ENCODE measurements at regions not wholly inside any gene's neighbourhood (a gene's known extent, or its start where the extent isn't known, plus 50 kb on each side); places are given as distances from the start of the nearest gene placed in this dataset.

- no peak overlapping the region for H3K4me3 ChIP-seq (ENCODE audit: low read length)
- no peak for TF ChIP-seq CTCF (IDR thresholded peaks at IDR 0.05; ENCODE audit: insufficient read depth, low read depth, low read length, missing control alignments)
- DNase-seq (ENCODE audit: low read depth), result no peak
Measured at GRCh38 chr13:102944821-102945220, 99.0 kb downstream of the ERCC5 start.

- DNase-seq (ENCODE audit: low read depth), result no peak
- no peak overlapping the region for H3K4me3 ChIP-seq (ENCODE audit: low read length)
- no peak for TF ChIP-seq CTCF (IDR thresholded peaks at IDR 0.05; ENCODE audit: insufficient read depth, low read depth, low read length, missing control alignments)
Measured at GRCh38 chr13:102940770-102941169, 94.9 kb downstream of the ERCC5 start.

GRCh38 chr13:102940143-102940542 lies 94.3 kb downstream of the ERCC5 start:
- H3K4me3 ChIP-seq (ENCODE audit: low read length), result no peak overlapping the region
- TF ChIP-seq CTCF (IDR thresholded peaks at IDR 0.05; ENCODE audit: insufficient read depth, low read depth, low read length, missing control alignments), result no peak
- DNase-seq (ENCODE audit: low read depth), result no peak

GRCh38 chr13:102935896-102936321 lies 90.1 kb downstream of the ERCC5 start:
- H3K4me3 ChIP-seq (ENCODE audit: low read length), result no peak overlapping the region
- TF ChIP-seq CTCF (IDR thresholded peaks at IDR 0.05; ENCODE audit: insufficient read depth, low read depth, low read length, missing control alignments), result no peak
- DNase-seq (ENCODE audit: low read depth), result no peak

- no peak overlapping the region for H3K4me3 ChIP-seq (ENCODE audit: low read length)
- TF ChIP-seq CTCF (IDR thresholded peaks at IDR 0.05; ENCODE audit: insufficient read depth, low read depth, low read length, missing control alignments), result no peak
- no peak for DNase-seq (ENCODE audit: low read depth)
Measured at GRCh38 chr13:102933523-102933922, 87.7 kb downstream of the ERCC5 start.

- no peak overlapping the region for H3K4me3 ChIP-seq (ENCODE audit: low read length)
- no peak for TF ChIP-seq CTCF (IDR thresholded peaks at IDR 0.05; ENCODE audit: insufficient read depth, low read depth, low read length, missing control alignments)
- DNase-seq (ENCODE audit: low read depth), result no peak
Measured at GRCh38 chr13:102933122-102933521, 87.3 kb downstream of the ERCC5 start.

- no peak for TF ChIP-seq CTCF (IDR thresholded peaks at IDR 0.05; ENCODE audit: insufficient read depth, low read depth, low read length, missing control alignments)
- no peak for DNase-seq (ENCODE audit: low read depth)
- no peak overlapping the region for H3K4me3 ChIP-seq (ENCODE audit: low read length)
Measured at GRCh38 chr13:102932331-102932730, 86.5 kb downstream of the ERCC5 start.

All from epithelial cell of esophagus (primary cell).